ENCODE measurements at regions not wholly inside any gene's neighbourhood (a gene's known extent, or its start where the extent isn't known, plus 50 kb on each side); places are given as distances from the start of the nearest gene placed in this dataset.

- TF ChIP-seq CTCF (IDR thresholded peaks at IDR 0.05; ENCODE audit: insufficient read depth, low read depth, low read length), result no peak
- no peak for TF ChIP-seq EZH2 (IDR thresholded peaks at IDR 0.05; ENCODE audit: insufficient read depth, low read length)
Observed at GRCh38 chr6:139600343-139600742, 225.9 kb upstream of the CITED2 start.
